KOPT-K1 (cell line): ENCODE measurements at regions not wholly inside any gene's neighbourhood (a gene's known extent, or its start where the extent isn't known, plus 50 kb on each side); places are given as distances from the start of the nearest gene placed in this dataset.
"Not testable (repeated sequence)": the region's sequence is repeated elsewhere in the genome, so short reads cannot be mapped to it uniquely, and the experiment has no call there.

Experiments
- H3K27ac ChIP-seq: fragments of 200-600 bp; sonication (generic); 2 replicates; pipeline ENCODE4 v1.5.1; 2016; ENCODE audit warnings: antibody characterized with exemption, mild to moderate bottlenecking, low read depth, low read length; ENCODE audit not compliant: poor library complexity, severe bottlenecking
- H3K36me3 ChIP-seq: fragments of 200-600 bp; sonication (generic); 2 replicates; pipeline ENCODE4 v1.5.1; 2017; ENCODE audit warnings: antibody characterized with exemption, mild to moderate bottlenecking, low read length, moderate library complexity; ENCODE audit not compliant: insufficient read depth
- H3K9me3 ChIP-seq: fragments of 200-600 bp; sonication (generic); 2 replicates; pipeline ENCODE4 v1.5.1; 2017; ENCODE audit warnings: antibody characterized with exemption, low read length, mild to moderate bottlenecking; ENCODE audit not compliant: insufficient read depth, poor library complexity, severe bottlenecking

DNA sequence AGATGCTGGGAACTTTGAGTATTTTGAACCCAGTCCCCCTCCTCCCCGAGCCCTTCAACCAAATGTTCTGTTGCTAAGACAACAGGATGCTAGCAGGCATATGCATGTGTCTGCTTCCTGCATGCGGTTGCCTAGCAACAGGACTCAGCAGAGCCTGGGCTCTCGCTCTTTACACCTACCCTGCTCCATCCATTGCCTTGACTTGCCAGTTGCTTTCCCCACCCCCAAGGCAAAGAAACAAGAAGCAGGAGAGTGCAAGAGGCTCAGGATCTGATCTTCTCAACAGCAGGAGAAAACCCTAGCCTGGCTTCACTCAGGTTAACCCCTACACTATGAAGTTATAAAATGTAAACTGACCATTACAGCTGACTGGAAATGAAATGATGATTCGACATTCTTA, 393.0 kb downstream of the IGSF11 start:
- Histone ChIP-seq H3K36me3 (no peaks in the 10 kb centered on the region), H3K27ac (no peak overlapping the region), H3K9me3 (no peaks in the 10 kb centered on the region)

DNA sequence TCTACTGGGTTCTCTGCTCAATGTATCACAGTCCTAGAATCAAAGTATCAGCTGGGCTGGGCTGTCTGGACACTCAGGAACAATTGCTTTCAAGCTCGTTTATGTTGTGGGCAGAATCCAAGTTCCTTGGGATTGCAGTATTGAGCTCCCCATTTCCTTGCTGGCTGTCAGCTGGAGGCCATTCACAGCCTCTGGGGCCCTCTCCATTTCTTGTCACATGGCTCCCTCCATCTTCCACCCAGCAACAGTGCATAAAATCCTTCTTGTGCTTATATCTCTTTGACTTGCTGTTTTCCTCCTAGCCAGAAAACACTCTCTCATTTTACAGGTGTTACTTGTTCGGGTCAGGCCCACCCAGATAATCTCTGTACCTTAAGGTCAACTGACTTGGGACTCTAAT, 363.5 kb downstream of the IGSF11 start:
- Histone ChIP-seq H3K27ac (no peak overlapping the region), H3K9me3 (no peaks in the 10 kb centered on the region), H3K36me3 (no peaks in the 10 kb centered on the region)

DNA sequence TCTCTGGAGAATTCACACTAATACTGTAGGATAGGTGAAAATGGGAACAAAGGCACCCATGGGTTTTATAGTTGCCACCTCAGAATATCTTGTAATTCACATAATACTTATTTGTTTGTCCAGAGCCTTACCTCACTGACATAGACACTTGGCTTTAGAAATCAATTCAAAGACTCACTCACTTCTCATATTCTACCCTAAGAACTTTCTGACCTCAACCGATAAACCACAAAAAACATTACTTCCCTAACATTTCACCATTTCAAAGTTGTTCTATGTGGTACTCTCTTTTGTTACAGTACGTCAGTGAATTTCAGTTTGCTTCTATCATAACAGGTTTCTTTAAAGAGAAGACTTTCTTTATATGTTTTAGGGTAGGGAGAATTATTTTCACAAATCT, 359.3 kb downstream of the IGSF11 start:
- Histone ChIP-seq H3K27ac (no peak overlapping the region), H3K36me3 (no peaks in the 10 kb centered on the region), H3K9me3 (no peaks in the 10 kb centered on the region)

DNA sequence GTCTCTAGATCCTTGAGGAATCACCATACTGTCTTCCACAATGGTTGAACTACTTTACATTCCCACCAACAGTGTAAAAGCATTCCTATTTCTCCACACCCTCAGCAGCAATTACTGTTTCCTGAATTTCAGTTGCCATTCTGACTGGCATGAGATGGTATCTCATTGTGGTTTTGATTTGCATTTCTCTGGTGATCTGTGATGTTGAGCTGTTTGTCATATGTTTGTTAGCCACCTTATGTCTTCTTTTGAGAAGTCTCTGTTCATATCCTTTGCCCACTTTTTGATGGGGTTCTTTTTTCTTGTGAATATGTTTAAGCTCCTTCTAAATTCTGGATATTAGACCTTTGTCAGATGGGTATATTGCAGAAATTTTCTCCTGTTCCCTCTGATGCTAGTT, 356.0 kb downstream of the IGSF11 start:
- H3K27ac ChIP-seq, H3K36me3 ChIP-seq, H3K9me3 ChIP-seq: not testable (repeated sequence)

DNA sequence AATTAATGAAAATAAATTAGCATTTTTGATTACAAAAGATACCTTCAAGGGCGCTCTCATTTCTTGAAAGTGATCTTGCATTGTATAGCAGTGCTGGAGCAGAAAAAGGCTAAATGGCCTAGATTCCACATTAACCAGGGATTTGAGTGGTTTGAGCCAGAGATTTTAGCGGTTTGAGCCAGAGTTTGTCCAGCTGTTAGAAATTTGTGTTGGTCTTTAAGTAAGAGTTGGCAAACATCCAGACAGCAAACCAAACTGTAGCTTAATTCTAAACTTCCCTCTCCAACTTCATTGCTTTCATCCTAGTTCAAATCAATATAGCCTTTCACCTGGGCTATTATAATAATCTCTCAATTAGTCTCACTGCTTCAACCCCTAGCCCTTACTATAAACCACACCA, 351.7 kb downstream of the IGSF11 start:
- H3K27ac ChIP-seq, result no peak overlapping the region

DNA sequence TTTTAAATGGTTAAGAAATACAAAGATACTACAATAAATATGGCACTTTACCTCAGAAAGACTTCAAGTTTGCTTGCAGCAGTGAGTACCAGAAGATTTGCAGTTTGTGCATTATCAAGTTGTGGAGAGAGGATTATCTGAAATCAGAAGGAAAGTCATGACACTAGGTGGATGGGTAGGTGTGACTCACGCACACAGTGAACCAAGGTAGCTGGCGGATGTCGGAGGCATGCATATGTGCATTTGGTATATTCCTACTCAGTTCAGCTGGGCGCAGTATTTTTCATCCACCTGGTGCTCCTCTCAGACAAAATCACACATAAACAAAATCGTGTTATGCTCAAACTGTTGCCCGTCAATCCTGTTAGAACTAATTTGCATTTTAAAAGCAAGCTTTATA, 351.0 kb downstream of the IGSF11 start:
- Histone ChIP-seq H3K36me3 (no peaks in the 10 kb centered on the region), H3K27ac (no peak overlapping the region), H3K9me3 (no peaks in the 10 kb centered on the region)

More for the DNA sequence above, 351.7 kb downstream of the IGSF11 start:
- Histone ChIP-seq H3K36me3 (no peaks in the 10 kb centered on the region), H3K9me3 (no peaks in the 10 kb centered on the region)

DNA sequence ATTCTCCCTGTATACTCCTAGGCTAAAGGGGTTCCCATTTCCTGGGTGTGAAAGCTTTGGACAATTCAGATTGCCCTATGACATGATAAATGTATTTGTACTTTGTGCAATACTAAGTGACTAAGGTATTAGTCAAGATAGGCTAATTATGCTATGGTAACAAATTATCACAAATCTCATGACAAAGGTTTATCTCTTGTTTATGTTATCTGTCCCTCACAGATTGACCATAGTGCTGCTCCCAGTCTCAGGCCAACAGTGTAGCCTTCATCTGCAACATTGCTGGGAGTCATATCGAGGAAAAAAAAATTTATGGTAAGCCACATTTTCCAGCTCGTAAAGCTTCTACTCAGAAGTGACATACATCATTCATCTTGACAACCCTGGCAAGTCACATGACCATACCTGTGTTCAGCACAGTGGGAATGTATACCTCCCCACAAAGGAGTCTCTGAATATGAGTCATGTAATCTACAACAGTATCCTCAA, 346.2 kb downstream of the IGSF11 start:
- Histone ChIP-seq H3K36me3 (no peaks in the 10 kb centered on the region), H3K27ac (no peak overlapping the region), H3K9me3 (no peaks in the 10 kb centered on the region)

DNA sequence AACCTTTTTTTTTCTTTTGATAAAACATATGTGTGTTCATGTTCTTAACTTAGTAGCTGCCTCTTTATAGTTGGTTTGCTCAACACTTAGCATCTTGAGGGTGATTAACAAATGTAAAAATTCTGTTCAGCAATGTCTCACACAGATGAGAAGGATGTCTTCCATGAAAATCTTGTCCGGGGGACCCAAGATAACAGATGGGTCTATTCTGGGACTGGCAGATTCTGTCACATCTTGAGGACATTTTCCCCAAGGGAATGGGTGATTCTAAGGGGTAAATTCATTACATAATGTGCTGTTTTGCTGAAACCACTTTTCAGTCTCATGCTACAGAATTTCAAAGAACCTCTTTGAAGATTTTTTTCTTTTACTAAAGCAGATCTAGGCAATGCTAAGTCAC, 342.2 kb downstream of the IGSF11 start:
- Histone ChIP-seq H3K27ac (no peak overlapping the region), H3K9me3 (no peaks in the 10 kb centered on the region), H3K36me3 (no peaks in the 10 kb centered on the region)

DNA sequence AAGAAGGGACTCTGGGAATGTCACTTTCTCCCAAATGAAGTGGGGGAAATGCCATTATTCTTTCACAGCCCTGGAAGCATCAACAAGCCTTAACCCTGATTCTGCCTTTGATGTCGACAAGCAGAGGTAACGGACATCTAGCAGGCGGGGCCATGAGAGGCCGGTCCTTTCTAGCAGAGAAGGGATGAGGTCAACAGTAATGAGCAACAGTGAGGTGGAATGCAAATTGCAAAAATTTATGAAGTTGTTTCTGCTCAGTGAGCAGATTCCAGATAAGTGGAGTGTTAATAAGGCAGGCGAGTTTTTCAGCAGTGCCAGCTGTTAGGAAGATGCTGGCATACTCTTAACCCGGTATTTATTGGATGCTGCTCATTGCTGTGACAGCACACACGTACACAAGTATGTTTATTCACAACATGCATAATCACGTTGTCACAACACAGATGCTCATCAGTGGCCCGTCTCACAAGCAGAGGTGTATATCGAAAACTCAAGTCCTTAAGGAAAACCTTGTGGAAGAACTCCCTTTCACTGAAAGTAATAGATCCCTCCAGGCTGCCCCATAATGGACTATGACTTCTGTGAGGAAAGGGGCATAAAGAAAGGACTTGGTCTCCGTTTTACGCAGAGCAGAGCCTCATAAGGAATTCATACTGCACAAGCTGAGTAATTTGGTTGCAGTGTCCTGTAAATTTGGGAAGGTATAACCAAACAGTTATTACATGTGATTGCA, 329.0 kb downstream of the IGSF11 start:
- Histone ChIP-seq H3K36me3 (no peaks in the 10 kb centered on the region), H3K27ac (no peak overlapping the region), H3K9me3 (no peaks in the 10 kb centered on the region)

DNA sequence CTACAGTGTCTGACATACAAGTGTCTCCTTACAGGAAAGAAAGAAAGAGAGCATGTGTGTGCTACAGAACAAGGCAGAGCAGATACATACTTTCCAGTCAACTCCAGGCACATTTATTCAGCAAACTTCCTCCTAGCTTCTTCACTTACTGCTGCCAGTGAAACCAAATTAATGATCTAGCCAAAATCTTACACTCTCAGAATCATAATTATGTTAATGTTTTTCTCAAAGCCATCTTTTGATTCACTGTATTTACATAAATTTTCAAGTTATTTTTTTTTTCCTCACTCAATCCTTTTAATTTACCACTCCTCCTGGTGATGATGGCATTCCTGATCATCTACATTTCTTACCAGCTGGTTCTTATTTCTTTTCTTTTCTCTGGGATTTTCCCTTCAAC, 326.7 kb downstream of the IGSF11 start:
- H3K27ac ChIP-seq, result no peak overlapping the region
- H3K9me3 ChIP-seq, result no peaks in the 10 kb centered on the region
- no peaks in the 10 kb centered on the region for H3K36me3 ChIP-seq

DNA sequence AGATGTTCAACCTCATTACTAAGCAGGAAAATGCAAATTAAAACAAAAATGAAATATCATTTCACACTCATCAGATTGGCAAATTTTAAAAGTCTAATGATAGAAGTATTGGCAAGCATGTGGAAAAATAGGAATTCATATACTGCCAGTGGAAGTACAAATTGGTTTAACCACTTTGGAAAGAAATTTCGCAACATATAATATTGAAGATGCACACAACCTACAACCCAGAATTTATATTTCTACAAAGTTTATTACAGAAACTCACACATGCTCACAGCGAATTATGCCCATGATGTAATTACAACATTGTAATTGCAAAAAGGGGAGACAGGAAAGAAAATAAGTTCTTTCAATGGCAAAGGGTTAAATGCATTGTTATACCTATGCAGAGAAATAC, 324.1 kb downstream of the IGSF11 start:
- no peak overlapping the region for H3K27ac ChIP-seq
- no peaks in the 10 kb centered on the region for H3K36me3 ChIP-seq

DNA sequence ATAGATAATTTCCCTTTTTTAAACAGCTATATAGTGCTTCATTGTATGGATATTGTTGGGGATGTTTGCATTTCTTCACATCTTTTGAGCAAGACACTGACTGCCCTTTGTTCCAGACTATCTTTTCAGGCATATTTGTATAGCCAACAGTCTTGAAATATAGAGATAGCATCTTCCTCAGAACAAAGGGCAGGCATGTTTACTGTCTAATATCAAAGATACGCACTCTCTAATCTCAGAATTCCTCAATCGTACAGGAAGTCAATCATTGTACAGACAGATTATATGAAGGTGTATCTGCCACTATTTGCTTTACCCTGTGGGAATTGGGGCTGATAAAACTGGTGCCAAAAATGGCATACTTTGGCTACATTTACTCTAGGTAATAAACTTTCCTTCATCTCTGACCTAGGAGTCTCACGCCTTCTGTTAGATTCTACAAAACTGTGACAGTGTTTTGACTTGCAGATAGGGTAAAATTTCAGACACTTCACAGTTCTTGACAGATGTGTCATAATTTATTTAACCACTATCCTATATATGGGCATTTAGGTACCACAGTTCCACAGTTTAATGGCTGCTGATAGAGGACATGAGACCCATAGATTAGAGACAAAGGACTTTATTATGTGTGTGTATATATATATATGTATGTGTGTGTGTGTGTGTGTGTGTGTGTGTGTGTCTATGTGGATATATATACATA, 321.0 kb downstream of the IGSF11 start:
- no peak overlapping the region for H3K27ac ChIP-seq
- no peaks in the 10 kb centered on the region for H3K9me3 ChIP-seq
- no peaks in the 10 kb centered on the region for H3K36me3 ChIP-seq

More for the DNA sequence above, 324.1 kb downstream of the IGSF11 start:
- no peaks in the 10 kb centered on the region for H3K9me3 ChIP-seq

DNA sequence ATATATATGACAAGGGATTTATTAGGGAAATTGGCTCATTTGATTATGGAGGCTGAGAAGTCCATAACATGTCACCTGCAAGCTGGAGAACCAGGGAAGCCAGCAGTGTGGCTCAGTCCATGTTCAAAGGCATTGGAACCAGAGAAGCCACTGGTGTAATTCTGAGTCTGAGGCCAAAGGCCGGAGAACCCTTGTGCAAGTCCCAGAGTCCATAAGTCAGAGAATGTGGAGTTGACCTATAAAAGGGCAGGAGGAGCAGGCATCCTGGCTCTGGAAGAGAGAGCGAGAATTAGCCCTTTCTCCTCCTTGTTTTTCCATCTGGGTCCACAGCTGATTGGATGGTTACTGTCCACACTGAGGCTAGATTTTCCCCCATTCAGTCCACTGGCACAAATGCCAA, 319.8 kb downstream of the IGSF11 start:
- Histone ChIP-seq H3K9me3 (no peaks in the 10 kb centered on the region), H3K27ac (no peak overlapping the region), H3K36me3 (no peaks in the 10 kb centered on the region)

DNA sequence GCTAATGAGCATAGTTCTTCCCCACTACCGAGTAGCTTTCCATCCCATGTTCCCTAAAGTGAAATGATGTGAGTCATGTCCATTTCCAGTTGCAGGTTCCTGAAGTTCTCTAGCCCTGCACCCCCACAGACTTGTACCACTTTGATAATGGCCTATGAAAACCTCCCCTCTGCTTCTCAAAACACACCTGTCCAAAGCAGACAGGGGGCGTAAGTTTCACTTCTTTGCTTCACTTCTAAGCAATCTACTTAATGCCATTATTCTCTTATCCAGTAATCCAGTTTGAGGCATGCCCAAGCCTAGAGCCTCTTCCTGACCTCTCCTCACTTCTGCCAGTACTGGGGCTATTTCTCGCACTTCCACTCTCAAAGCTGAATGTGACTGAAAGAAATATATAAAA, 305.1 kb downstream of the IGSF11 start:
- Histone ChIP-seq H3K36me3 (no peaks in the 10 kb centered on the region), H3K9me3 (no peaks in the 10 kb centered on the region), H3K27ac (no peak overlapping the region)

DNA sequence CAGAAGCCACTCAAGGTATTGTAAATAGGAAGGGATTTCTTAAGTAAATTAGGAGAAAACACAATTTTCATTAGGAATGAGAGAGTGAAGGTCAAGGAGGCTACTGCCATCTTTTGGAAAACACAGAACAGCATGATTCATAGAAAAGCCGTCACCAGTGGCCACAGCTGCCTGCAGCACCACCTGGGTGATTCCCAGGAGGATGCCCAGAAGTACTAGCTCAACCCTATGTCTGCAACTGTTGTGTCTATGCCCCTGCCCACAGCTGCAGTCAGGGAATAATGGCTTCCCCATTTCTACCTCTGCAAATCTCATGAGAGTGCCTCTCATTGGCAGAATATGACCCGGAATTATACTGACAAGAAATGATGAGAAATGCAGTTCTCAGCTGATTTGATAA, 300.0 kb downstream of the IGSF11 start:
- H3K27ac ChIP-seq, result no peak overlapping the region
- no peaks in the 10 kb centered on the region for H3K36me3 ChIP-seq
- H3K9me3 ChIP-seq, result no peaks in the 10 kb centered on the region

DNA sequence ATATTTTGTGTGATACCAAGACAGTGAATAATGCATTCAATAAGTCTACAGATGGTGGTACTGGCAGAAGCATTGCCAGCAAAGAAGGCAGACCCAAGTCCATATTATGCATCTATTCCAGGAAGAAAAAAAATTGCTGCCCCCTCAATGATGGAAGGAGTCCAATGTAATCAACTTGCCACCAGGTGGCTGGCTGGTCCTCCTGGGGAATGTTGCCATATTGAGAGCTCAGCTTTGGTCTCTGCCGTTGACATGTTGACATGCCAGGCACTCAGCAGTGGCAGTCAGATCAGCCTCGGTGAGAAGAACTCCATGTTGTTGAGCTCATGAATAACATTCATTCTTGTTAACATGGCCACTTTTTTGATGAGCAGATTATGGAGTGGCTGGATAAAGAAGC, 298.5 kb downstream of the IGSF11 start:
- H3K27ac ChIP-seq, result no peak overlapping the region
- H3K9me3 ChIP-seq, result no peaks in the 10 kb centered on the region
- H3K36me3 ChIP-seq, result no peaks in the 10 kb centered on the region
